PC-9 (cell line): ENCODE measurements at regions not wholly inside any gene's neighbourhood (a gene's known extent, or its start where the extent isn't known, plus 50 kb on each side); places are given as distances from the start of the nearest gene placed in this dataset.

Experiments
- BruUV-seq: library from RNA; stranded (reverse); fragments of 400-500 nt; replicated peaks from 2 replicates; lab custom pipeline; 2021; lab: Mats Ljungman, UMichigan
- CTCF ChIA-PET: fragments of 300-600 bp; sonication (Branson Sonifier 250); formaldehyde crosslinking; loops from one replicate; lab custom pipeline; 2022; ENCODE audit warnings: antibody characterized with exemption; lab: Charles Lee
- POLR2A ChIA-PET: fragments of 300-600 bp; sonication (Branson Sonifier 250); formaldehyde crosslinking; loops from one replicate; lab custom pipeline; 2022; ENCODE audit warnings: antibody characterized with exemption; ENCODE audit not compliant: unreplicated experiment; lab: Charles Lee
- DNase-seq, 2 experiments: peaks; one replicate each; pipeline versions ENCODE4 v3.0.0 to v3.0.0-alpha.2; 2015 to 2022; ENCODE audit warnings: mixed read lengths in 1 of 2
- H2AFZ ChIP-seq: fragments of 200-600 bp; sonication (generic); 2 replicates; pipeline ENCODE4 v1.8.1; 2017; ENCODE audit warnings: antibody characterized with exemption
- H3F3A ChIP-seq: fragments of 200-600 bp; sonication (generic); 2 replicates; pipeline ENCODE4 v1.8.1; 2017; ENCODE audit warnings: antibody characterized with exemption, mild to moderate bottlenecking, low read depth; ENCODE audit not compliant: insufficient read depth
- H3K27ac ChIP-seq: fragments of 200-600 bp; sonication (generic); 2 replicates; pipeline ENCODE4 v1.6.1; 2016; ENCODE audit warnings: mixed run types
- H3K27me3 ChIP-seq: fragments of 200-600 bp; sonication (generic); 2 replicates; pipeline ENCODE4 v1.6.1; 2016; ENCODE audit warnings: low read depth, mixed run types; ENCODE audit not compliant: insufficient read depth
- H3K36me3 ChIP-seq: fragments of 200-600 bp; sonication (generic); 2 replicates; pipeline ENCODE4 v1.6.1; 2016; ENCODE audit warnings: low read depth, mixed run types
- H3K4me1 ChIP-seq: fragments of 200-600 bp; sonication (generic); replicated peaks from 2 replicates; pipeline ENCODE4 v1.6.1; 2016; ENCODE audit warnings: mixed run types; ENCODE audit not compliant: insufficient read depth
- H3K4me2 ChIP-seq: fragments of 200-600 bp; sonication (generic); 2 replicates; pipeline ENCODE4 v1.6.1; 2017; ENCODE audit warnings: mixed run types
- H3K4me3 ChIP-seq: fragments of 200-600 bp; sonication (generic); 2 replicates; pipeline ENCODE4 v1.6.1; 2016; ENCODE audit warnings: mixed run types
- H3K79me2 ChIP-seq: fragments of 200-600 bp; sonication (generic); 2 replicates; pipeline ENCODE4 v1.6.1; 2017; ENCODE audit warnings: low read depth, mixed run types
- H3K9me2 ChIP-seq: fragments of 200-600 bp; sonication (generic); 2 replicates; pipeline ENCODE4 v1.8.1; 2017; ENCODE audit warnings: mild to moderate bottlenecking; ENCODE audit not compliant: insufficient read depth
- H3K9me3 ChIP-seq: fragments of 200-600 bp; sonication (generic); 2 replicates; pipeline ENCODE4 v1.8.1; 2016; ENCODE audit warnings: low read depth; ENCODE audit not compliant: insufficient read depth
- H4K20me1 ChIP-seq: fragments of 200-600 bp; sonication (generic); 2 replicates; pipeline ENCODE4 v1.8.1; 2017; ENCODE audit not compliant: insufficient read depth
- EZH2 ChIP-seq: fragments of 200-600 bp; sonication (generic); IDR thresholded peaks from 2 replicates; pipeline ENCODE4 v1.8.0; 2017; ENCODE audit warnings: antibody characterized with exemption, low read depth
- intact Hi-C: fragments of 100-400 bp; cut with micrococcal nuclease; formaldehyde crosslinking; loops from one replicate; pipeline ENCODE4 v1.10.0; 2022; ENCODE audit not compliant: unreplicated experiment
- TF ChIP-seq, protein P1 (sequence below): fragments of 200-600 bp; sonication (generic); conservative IDR thresholded peaks from 2 replicates; pipeline ENCODE4 v1.6.1; 2017; ENCODE audit warnings: mixed run types, antibody characterized with exemption, mild to moderate bottlenecking, moderate library complexity

DNA sequence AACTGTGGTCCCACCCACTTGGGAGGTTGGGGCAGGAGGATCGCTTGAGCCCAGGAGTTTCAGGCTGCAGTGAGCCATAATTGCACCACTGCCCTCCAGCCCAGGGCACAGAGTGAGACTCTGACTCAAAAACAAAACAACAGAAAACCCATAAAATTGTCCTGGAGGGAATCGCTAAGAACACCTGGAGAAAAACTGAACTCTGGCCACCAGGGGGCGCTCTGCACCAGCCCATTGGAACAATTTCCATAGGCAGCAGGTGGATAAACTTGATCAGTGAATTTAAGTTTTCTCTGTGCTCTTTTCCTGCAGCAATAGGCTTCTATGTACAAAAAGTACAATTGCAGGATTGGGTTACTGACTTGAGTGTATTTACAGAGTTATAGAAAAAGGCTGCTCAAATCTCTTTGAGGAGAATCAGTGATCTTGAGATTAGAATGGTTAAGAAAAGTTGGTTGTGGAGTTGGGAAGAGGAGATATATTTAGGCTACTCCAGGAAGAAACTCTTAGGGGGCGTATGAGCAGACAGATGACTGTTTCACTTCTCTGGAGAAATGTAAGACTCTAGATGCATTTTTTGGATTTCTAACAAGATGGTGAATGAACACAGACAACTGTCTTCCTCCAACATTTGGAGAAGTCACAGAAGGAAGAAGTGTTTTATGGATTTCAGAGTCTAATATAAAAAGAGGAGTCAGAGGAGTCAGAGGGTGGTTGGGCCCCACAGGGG lies 274.9 kb upstream of the GALNT17 start:
- H3K79me2 ChIP-seq, result no peaks in the 10 kb centered on the region
- no peaks in the 10 kb centered on the region for H3K4me1 ChIP-seq
- no peaks in the 10 kb centered on the region for H3K9me3 ChIP-seq
- H3K4me3 ChIP-seq, result no peak overlapping the region
- no TSS peak for BruUV-seq
- H3K4me2 ChIP-seq, result no peak overlapping the region
- DNase-seq, result peak in 1 of 2 experiments; percentile 62
- no peaks in the 10 kb centered on the region for H4K20me1 ChIP-seq
- TF ChIP-seq EZH2, result no peak
- TF ChIP-seq, protein P1, sequence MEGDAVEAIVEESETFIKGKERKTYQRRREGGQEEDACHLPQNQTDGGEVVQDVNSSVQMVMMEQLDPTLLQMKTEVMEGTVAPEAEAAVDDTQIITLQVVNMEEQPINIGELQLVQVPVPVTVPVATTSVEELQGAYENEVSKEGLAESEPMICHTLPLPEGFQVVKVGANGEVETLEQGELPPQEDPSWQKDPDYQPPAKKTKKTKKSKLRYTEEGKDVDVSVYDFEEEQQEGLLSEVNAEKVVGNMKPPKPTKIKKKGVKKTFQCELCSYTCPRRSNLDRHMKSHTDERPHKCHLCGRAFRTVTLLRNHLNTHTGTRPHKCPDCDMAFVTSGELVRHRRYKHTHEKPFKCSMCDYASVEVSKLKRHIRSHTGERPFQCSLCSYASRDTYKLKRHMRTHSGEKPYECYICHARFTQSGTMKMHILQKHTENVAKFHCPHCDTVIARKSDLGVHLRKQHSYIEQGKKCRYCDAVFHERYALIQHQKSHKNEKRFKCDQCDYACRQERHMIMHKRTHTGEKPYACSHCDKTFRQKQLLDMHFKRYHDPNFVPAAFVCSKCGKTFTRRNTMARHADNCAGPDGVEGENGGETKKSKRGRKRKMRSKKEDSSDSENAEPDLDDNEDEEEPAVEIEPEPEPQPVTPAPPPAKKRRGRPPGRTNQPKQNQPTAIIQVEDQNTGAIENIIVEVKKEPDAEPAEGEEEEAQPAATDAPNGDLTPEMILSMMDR, result peak; percentile 92
- H3K27ac ChIP-seq, result no peak overlapping the region
- H3K27me3 ChIP-seq, result no peaks in the 10 kb centered on the region
- H3F3A ChIP-seq, result no peaks in the 10 kb centered on the region
- H3K9me2 ChIP-seq, result no peaks in the 10 kb centered on the region
- ChIA-PET POLR2A (no interaction called here), CTCF (interaction anchor here (0.6 kb wide), 1 partner anchor 134 kb away, joined by 7 read pairs; no protein-coding TSS in a partner anchor)
- H3K36me3 ChIP-seq, result no peaks in the 10 kb centered on the region
- intact Hi-C loops, result loop anchor here (1.0 kb wide), 1 partner anchor 879 kb away; no protein-coding TSS in a partner anchor
- no peak overlapping the region for H2AFZ ChIP-seq

DNA sequence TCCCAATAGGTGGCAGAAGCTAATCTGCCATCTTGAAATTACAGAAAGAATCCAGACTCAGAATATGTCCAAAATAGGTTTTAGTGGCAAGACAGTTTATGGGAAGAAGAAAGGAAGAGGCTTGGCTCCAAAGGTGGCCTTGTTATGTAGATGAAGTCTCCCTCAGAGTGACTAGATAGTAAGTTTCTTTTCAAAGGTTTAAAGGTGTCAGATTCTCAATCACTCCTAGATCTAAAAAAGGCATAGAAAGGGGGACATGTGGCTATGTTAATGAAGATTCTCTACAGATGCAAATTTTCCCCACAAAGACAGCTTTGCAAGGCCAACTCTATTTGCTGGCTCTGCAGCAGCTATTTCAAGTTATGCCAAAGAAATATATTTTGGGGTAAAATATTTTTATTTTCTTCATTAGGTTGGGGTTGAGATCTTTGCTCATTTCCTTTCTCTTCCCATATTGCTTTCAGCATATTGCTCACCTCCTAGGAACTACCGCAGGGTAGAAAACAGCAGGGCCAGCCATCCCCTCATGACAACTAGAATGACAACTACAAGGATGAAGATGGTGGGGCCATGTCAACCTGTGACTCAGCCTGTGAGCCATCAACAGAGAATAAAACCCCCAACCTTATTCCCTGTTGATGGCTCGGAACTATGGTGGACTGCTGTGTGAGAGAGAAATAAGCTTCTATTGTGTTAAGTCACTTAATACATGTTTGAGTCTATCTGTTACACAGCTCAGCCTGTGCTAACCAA lies 274.0 kb upstream of the GALNT17 start:
- H3K36me3 ChIP-seq, result no peaks in the 10 kb centered on the region
- no peak for TF ChIP-seq EZH2
- TF ChIP-seq, protein P1, result no peak
- H3K4me1 ChIP-seq, result no peaks in the 10 kb centered on the region
- no peak overlapping the region for H3K27ac ChIP-seq
- no peaks in the 10 kb centered on the region for H3K9me2 ChIP-seq
- DNase-seq, result no peak
- H3F3A ChIP-seq, result no peaks in the 10 kb centered on the region
- H3K27me3 ChIP-seq, result no peaks in the 10 kb centered on the region
- no peak overlapping the region for H2AFZ ChIP-seq
- no peak overlapping the region for H3K4me2 ChIP-seq
- H4K20me1 ChIP-seq, result no peaks in the 10 kb centered on the region
- intact Hi-C loops, result loop anchor here (1.0 kb wide), 1 partner anchor 878 kb away; no protein-coding TSS in a partner anchor
- POLR2A ChIA-PET, result no interaction called here
- H3K9me3 ChIP-seq, result no peaks in the 10 kb centered on the region
- no TSS peak for BruUV-seq
- CTCF ChIA-PET, result no interaction called here
- H3K4me3 ChIP-seq, result no peak overlapping the region
- no peaks in the 10 kb centered on the region for H3K79me2 ChIP-seq

DNA sequence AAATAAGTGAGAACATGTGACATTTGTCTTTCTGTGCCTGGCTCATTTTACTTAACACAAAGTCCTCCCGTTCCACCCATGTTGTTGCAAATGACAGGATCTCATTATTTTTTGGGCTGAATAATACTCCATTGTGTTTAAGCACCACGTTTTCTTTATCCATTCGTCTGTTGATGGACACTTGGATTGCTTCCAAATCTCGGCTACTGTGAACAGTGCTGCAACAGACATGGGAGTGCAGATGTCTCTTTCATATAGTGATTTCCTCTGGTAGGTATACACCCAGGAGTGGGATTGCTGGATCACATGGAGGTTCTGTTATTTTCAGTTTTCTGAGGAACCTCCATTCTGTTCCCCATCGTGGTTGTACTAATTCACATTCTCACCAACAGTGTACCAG lies 264.4 kb upstream of the GALNT17 start:
- no peaks in the 10 kb centered on the region for H3K4me1 ChIP-seq
- H2AFZ ChIP-seq, result no peak overlapping the region
- TF ChIP-seq, protein P1, result no peak
- no peak for TF ChIP-seq EZH2
- no TSS peak for BruUV-seq
- intact Hi-C loops, result no loop called here
- no peaks in the 10 kb centered on the region for H3K9me2 ChIP-seq
- H3K27ac ChIP-seq, result no peak overlapping the region
- no peaks in the 10 kb centered on the region for H4K20me1 ChIP-seq
- no peak overlapping the region for H3K4me3 ChIP-seq
- H3K9me3 ChIP-seq, result no peaks in the 10 kb centered on the region
- H3F3A ChIP-seq, result no peaks in the 10 kb centered on the region
- ChIA-PET POLR2A (no interaction called here), CTCF (no interaction called here)
- H3K4me2 ChIP-seq, result no peak overlapping the region
- H3K27me3 ChIP-seq, result no peaks in the 10 kb centered on the region
- DNase-seq, result no peak
- no peaks in the 10 kb centered on the region for H3K79me2 ChIP-seq
- no peaks in the 10 kb centered on the region for H3K36me3 ChIP-seq
